Spleen (tissue), 11 donors: ENCODE measurements at regions not wholly inside any gene's neighbourhood (a gene's known extent, or its start where the extent isn't known, plus 50 kb on each side); places are given as distances from the start of the nearest gene placed in this dataset.

Source experiments
- DNase-seq: peaks from one replicate; pipeline ENCODE4 v3.0.0-alpha.2; 2020
- H3K27ac ChIP-seq, 8 donors: fragments of 200-600 bp; sonication (generic) in 7 of 8; 1 replicate in 4 of 8; 2 replicates in 4 of 8; pipeline versions ENCODE4 v1.5.0 to v1.8.0; 2016 to 2021; ENCODE audit warnings: inconsistent platforms in 4 of 8, mild to moderate bottlenecking in 4 of 8, moderate library complexity in 1 of 8
- H3K27me3 ChIP-seq, 7 donors: fragments of 200-600 bp; sonication (generic) in 6 of 7; replicated peaks in 1 of 7; 1 replicate in 4 of 7; 2 replicates in 3 of 7; pipeline versions ENCODE4 v1.5.0 to v1.8.0; 2016 to 2021; ENCODE audit warnings: inconsistent platforms in 3 of 7, mild to moderate bottlenecking in 1 of 7
- H3K36me3 ChIP-seq, 6 donors: fragments of 200-600 bp; sonication (generic) in 5 of 6; 1 replicate in 4 of 6; 2 replicates in 2 of 6; pipeline versions ENCODE4 v1.5.0 to v1.8.0; 2016 to 2021; ENCODE audit warnings: inconsistent platforms in 2 of 6
- H3K4me1 ChIP-seq, 6 donors: fragments of 200-600 bp; sonication (generic) in 5 of 6; 1 replicate in 3 of 6; 2 replicates in 3 of 6; pipeline versions ENCODE4 v1.5.0 to v1.8.0; 2016 to 2021; ENCODE audit warnings: inconsistent platforms in 3 of 6
- H3K4me3 ChIP-seq, 8 donors: fragments of 200-600 bp; sonication (generic) in 7 of 8; 1 replicate in 4 of 8; 2 replicates in 4 of 8; pipeline versions ENCODE4 v1.5.0 to v1.8.0; 2016 to 2021; ENCODE audit warnings: inconsistent platforms in 4 of 8, mild to moderate bottlenecking in 4 of 8, moderate library complexity in 2 of 8
- H3K9me3 ChIP-seq, 8 donors: fragments of 200-600 bp; sonication (generic) in 7 of 8; 1 replicate in 4 of 8; 2 replicates in 4 of 8; pipeline versions ENCODE4 v1.5.0 to v1.8.0; 2016 to 2021; ENCODE audit warnings: inconsistent platforms in 4 of 8
- CTCF ChIP-seq, 11 experiments: fragments of 200-600 bp in 7 of 11; fragments of 450-650 bp in 4 of 11; sonication (generic) in 4 of 11; IDR thresholded peaks in 8 of 11; conservative IDR thresholded peaks in 3 of 11; 1 replicate in 7 of 11; 2 replicates in 4 of 11; pipeline versions ENCODE4 v1.4.0 to v1.8.0; 2016 to 2021; ENCODE audit warnings: antibody characterized with exemption in 11 of 11, inconsistent platforms in 4 of 11, mild to moderate bottlenecking in 1 of 11
- POLR2A ChIP-seq, 3 donors: fragments of 450-650 bp; IDR thresholded peaks; one replicate each; pipeline ENCODE4 v1.5.1; 2017; ENCODE audit warnings: antibody characterized with exemption in 3 of 3, mild to moderate bottlenecking in 1 of 3
- POLR2AphosphoS5 ChIP-seq, 3 donors: sonication (generic); formaldehyde crosslinking; IDR thresholded peaks; one replicate each; pipeline ENCODE4 v1.5.1; 2017; ENCODE audit warnings: antibody characterized with exemption in 3 of 3
- WGBS, 5 donors: extraction: QIAGEN DNeasy Blood & Tissue Kit in 3 of 5; methylation state at CpG; one replicate each; pipeline versions ENCODE4 v1.1.5 to v1.1.7; 2013 to 2018; 5-methylcytosine and 5-hydroxymethylcytosine counted together
- intact Hi-C: fragments of 100-400 bp; cut with DNase I; formaldehyde crosslinking; loops from one replicate; pipeline ENCODE4 v1.15.0; 2023; ENCODE audit warnings: low total_unique reads
- donor health status: healthy with polysubstance abuse.
- donor health status: DM: no; HTN: no; CAD: no; lungs with moderate emphysema.
- donor health status: DM: no; HTN: no; CAD: no.
- donor health status: Bipolar disorder and iron deficiency.
- donor health status: healthy.
- donor health status: DM: no; HTN: no; CAD: no.
- donor health status: DM: yes; HTN: yes; CAD: no.

- no peak for DNase-seq
- intact Hi-C loops: no loop called here
- Histone ChIP-seq H3K27ac (no peak overlapping the region), H3K4me1 (no peaks in the 10 kb centered on the region), H3K4me3 (no peak overlapping the region), H3K27me3 (no peaks in the 10 kb centered on the region), H3K36me3 (no peaks in the 10 kb centered on the region), H3K9me3 (no peaks in the 10 kb centered on the region)
- 70 to 82% (median 75%) methylated on average over 3 of the region's 3 CpGs for WGBS, 5 donors
- TF ChIP-seq POLR2A (IDR thresholded peaks at IDR 0.05): no peak
- TF ChIP-seq CTCF (IDR thresholded peaks at IDR 0.05 in 8 of 11, conservative IDR thresholded peaks at IDR 0.05 in 3 of 11): no peak
- no peak for TF ChIP-seq POLR2AphosphoS5 (IDR thresholded peaks at IDR 0.05)
Measured at GRCh38 chr5:63070001-63070400, 491.4 kb downstream of the LRRC70 start.

- Histone ChIP-seq H3K27me3 (no peaks in the 10 kb centered on the region), H3K4me1 (no peaks in the 10 kb centered on the region), H3K9me3 (no peaks in the 10 kb centered on the region), H3K36me3 (no peaks in the 10 kb centered on the region), H3K27ac (no peak overlapping the region), H3K4me3 (no peak overlapping the region)
- TF ChIP-seq CTCF (IDR thresholded peaks at IDR 0.05 in 8 of 11, conservative IDR thresholded peaks at IDR 0.05 in 3 of 11): no peak
- no peak for TF ChIP-seq POLR2AphosphoS5 (IDR thresholded peaks at IDR 0.05)
- TF ChIP-seq POLR2A (IDR thresholded peaks at IDR 0.05): no peak
- 74 to 91% (median 86%) methylated on average over 1 of the region's 1 CpG for WGBS, 5 donors
- DNase-seq: no peak
- intact Hi-C loops: no loop called here
Measured at GRCh38 chr5:63055421-63055820, 476.8 kb downstream of the LRRC70 start.

GRCh38 chr5:63053019-63053638 is 474.5 kb downstream of the LRRC70 start:
- WGBS, 5 donors: 56 to 78% (median 76%) methylated on average over 6 of the region's 6 CpGs
- intact Hi-C loops: no loop called here
- no peak for TF ChIP-seq CTCF (IDR thresholded peaks at IDR 0.05 in 8 of 11, conservative IDR thresholded peaks at IDR 0.05 in 3 of 11)
- TF ChIP-seq POLR2AphosphoS5 (IDR thresholded peaks at IDR 0.05): no peak
- TF ChIP-seq POLR2A (IDR thresholded peaks at IDR 0.05): no peak
- no peak overlapping the region for H3K4me3 ChIP-seq
- no peaks in the 10 kb centered on the region for H3K4me1 ChIP-seq
- no peak overlapping the region for H3K27ac ChIP-seq
- no peaks in the 10 kb centered on the region for H3K27me3 ChIP-seq
- H3K36me3 ChIP-seq: no peaks in the 10 kb centered on the region
- no peaks in the 10 kb centered on the region for H3K9me3 ChIP-seq
- DNase-seq: no peak

GRCh38 chr5:63050916-63051315 is 472.3 kb downstream of the LRRC70 start:
- TF ChIP-seq POLR2AphosphoS5 (IDR thresholded peaks at IDR 0.05): no peak
- TF ChIP-seq POLR2A (IDR thresholded peaks at IDR 0.05): no peak
- TF ChIP-seq CTCF (IDR thresholded peaks at IDR 0.05 in 8 of 11, conservative IDR thresholded peaks at IDR 0.05 in 3 of 11): no peak
- WGBS, 5 donors: 60 to 84% (median 71%) methylated on average over 2 of the region's 2 CpGs
- H3K4me3 ChIP-seq: no peak overlapping the region
- H3K9me3 ChIP-seq: no peaks in the 10 kb centered on the region
- no peaks in the 10 kb centered on the region for H3K36me3 ChIP-seq
- intact Hi-C loops: no loop called here
- H3K27me3 ChIP-seq: no peaks in the 10 kb centered on the region
- DNase-seq: no peak
- H3K27ac ChIP-seq: no peak overlapping the region
- no peaks in the 10 kb centered on the region for H3K4me1 ChIP-seq
